NCI-H226 (cell line): ENCODE measurements at regions not wholly inside any gene's neighbourhood (a gene's known extent, or its start where the extent isn't known, plus 50 kb on each side); places are given as distances from the start of the nearest gene placed in this dataset.

Experiments used
- DNase-seq: peaks from one replicate; pipeline ENCODE4 v3.0.0-alpha.2; 2015

DNA sequence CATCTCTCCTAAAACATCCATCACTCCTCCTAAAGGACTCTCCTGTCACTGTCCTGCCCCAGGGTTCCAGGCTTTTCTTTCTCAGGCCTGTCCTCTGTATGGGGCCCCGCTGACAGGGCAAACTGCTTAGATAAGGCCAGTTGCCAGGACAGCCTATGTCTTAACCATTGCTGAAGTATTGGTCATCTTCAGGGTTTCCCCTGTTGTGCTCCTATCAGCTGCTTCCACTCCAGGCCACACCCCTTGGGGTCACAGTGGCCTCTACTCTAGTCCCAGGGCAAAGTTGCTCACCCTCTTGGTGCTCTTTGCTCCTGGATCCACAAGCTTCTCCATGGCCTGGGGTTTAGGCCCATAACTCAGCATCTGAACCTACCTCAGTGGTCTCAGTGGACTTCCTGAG is 138.0 kb upstream of the PJA1 start:
- no peak for DNase-seq

GRCh38 chrX:69299951-69300714 is 134.9 kb upstream of the PJA1 start:
- DNase-seq, result no peak

GRCh38 chrX:69299285-69299684 is 134.0 kb upstream of the PJA1 start:
- DNase-seq, result no peak

GRCh38 chrX:69298466-69299140 is 133.3 kb upstream of the PJA1 start:
- DNase-seq, result no peak

DNA sequence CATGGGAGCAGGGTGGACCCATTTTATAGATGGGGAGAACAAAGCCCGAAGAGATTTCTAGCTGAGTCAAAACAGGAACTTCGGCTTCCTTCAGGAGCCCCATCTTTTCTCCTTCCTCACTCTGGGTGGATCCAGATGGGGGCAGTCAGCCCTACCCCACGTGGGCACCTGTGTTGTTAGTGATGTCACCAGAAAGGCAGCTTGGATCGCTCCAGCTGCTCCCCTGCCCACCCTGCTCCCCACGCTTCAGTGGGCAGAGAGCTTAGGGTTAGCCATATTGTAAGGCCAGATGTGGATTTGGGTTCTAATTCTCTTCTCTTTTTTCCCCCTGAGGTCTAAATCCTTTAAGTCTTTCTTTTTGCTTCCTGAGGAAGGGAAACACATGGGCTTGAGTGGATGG is 132.3 kb upstream of the PJA1 start:
- no peak for DNase-seq

- no peak for DNase-seq
Observed at GRCh38 chrX:69293776-69294601, 128.7 kb upstream of the PJA1 start.

DNA sequence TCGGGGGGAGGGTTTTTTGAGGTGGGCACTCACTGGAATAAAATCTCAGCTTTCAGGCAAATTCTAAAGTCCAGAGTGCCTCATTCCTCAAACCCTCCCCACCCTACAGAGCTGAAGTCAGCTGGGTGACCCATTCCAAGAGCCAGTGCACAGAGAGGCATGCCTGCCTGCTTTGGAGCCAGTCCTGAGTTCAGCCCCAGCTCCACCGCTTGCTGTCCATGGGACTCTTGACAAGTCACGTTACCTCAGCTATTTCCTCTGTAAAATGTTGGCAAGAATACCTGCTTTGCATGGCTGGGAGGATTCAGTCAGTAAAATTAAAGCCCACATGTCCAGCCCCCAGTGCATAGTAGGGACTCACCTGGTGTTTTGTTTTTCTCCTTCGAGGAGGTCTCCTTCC is 125.9 kb upstream of the PJA1 start:
- no peak for DNase-seq

- DNase-seq, result no peak
Observed at GRCh38 chrX:69290292-69290691, 125.0 kb upstream of the PJA1 start.

DNA sequence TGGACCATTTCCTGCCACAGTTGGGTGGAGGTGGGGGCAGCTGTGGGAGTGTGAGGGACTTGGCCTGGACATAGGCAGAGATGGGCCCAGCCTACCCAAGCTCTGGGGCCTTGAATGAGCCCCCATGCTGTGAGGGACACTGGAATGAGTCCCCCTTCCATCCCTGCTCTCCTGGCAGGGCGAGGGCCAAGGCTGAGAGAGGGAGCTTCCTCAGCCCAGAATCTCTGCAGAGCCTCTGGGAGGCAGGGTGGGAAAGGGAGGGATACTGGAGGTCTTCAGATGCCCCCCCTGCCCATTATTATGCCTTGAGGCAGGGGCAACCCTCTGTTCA is 124.5 kb upstream of the PJA1 start:
- no peak for DNase-seq

DNA sequence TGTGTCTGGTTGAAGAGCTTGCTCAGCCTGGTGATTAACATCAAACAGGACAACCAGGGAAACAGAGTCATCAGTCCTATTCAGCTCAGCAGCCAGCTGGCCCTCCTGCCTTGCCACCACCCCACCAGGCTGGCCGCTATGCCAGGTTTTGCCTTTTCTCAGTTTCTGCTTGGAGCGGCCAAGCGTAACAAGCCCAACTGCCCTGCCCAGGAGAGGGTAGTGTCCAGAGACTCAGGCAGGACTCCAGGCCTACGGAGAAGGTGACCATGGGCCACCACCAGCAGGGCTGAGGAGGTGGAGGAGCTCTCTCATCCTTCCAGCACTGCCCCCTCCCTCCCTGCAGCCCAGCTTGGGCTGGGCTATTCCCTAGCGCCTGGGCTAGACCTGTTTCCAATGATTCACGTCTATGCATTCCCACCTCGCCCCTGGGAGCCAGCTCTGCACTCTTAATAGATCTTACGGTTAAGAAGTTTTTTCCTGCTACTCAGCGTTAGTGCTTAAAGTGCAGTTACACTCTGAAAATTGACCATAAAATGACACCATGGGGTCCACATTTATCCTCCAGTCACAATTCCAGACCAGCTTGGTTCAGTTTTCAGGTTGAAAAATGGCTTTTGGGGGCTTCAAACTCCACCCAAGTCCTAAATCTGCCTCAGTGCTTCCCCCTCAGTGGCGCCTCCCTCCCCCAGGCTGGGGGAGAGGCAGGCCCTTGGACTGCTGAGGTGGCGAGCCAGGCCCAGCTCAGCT is 124.0 kb upstream of the PJA1 start:
- DNase-seq, result no peak

DNA sequence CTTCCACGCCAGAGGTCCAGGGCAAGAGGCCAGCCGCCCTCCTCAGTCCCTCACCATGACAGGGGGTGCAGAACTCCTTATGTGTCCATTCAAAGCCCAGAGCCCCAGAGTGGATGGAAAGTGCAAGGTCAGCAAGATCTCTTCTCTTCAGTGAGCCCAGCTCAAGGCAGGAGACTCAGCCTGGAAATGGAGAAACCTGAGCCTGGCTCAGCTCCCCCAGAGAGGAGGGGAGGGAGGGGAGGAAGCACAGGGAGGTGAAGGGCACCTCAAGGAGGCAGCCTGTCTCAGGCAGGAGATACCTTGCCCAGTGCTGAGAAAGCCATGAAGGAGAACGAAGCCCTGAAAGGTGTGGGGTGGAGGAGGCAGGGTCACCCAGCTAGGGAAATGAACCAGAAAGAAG is 121.8 kb upstream of the PJA1 start:
- DNase-seq, result no peak

DNA sequence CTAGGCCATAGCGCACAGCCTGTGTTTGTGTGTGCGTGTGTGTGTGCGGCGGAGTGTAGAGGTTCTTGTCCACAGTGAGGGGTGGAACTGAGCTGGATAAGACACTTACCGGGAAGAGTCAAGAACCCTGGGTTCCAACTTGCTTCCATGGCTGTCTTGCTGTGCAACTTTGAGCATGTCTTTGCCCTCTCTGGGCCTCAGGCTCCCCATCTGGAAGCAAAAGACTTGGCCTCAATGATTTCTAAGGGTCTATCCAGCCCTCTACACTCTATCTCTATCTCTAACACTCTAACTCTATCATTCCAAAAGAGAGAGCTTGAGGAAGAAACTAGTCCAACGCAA is 121.3 kb upstream of the PJA1 start:
- DNase-seq, result no peak

- DNase-seq, result peak; percentile 2
Observed at GRCh38 chrX:69285881-69286564, 120.8 kb upstream of the PJA1 start.

GRCh38 chrX:69285401-69285877 is 120.2 kb upstream of the PJA1 start:
- peak; percentile 55 for DNase-seq

- DNase-seq, result no peak
Observed at GRCh38 chrX:69284491-69284890, 119.2 kb upstream of the PJA1 start.

- no peak for DNase-seq
Observed at GRCh38 chrX:69282893-69283690, 117.8 kb upstream of the PJA1 start.

DNA sequence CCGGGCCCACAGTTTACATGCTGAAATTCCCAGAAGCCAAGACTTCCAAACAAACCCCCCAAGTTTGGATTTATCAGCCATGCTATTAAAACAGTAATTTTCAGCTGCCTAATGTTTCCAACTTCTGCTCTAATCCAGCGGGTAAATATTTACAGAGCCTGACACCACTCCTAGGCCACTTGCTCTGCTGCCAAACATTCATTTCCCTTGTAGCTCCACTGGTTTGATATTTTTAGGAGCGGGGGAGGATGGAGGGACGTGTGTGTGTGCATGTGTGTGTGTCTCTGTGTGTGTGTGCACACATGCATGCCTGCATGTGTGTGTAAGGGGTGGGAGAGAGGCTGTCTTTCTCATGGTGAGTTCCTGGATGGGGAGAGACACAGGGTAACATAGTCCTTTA is 115.7 kb upstream of the PJA1 start:
- no peak for DNase-seq

GRCh38 chrX:69279234-69279633 is 114.0 kb upstream of the PJA1 start:
- no peak for DNase-seq

DNA sequence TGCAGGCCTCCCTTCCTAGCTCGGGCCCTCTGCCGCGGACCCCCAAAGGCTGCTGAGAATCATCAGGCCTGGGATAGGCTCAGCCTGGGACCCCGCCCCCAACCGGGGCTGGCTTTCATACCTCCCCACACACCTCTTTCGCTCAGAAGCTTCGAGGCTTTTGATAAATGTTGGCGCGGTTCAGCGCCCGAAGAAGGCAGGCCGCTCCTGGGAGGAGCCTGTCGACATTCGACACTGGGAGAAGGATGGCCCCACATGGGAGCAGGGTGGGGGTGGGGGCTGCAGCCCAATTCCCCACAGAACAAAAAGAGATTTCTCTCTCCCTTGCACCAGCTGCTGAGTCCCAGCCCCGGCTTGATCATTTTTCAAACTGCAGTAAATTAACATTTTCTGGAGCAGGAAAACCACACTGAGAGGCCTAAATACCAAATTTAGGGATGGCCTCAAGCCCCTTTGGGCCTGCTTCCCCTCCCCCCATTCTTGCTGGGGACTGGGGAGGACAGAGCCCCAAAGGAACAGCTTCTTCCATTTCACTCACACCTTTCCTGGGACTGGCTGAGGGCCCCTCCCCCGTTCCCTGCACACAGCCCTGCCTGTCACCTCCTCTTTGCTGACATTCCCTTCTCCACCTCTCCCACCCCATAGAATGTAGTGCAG is 112.9 kb upstream of the PJA1 start:
- no peak for DNase-seq

GRCh38 chrX:69277369-69277990 is 112.2 kb upstream of the PJA1 start:
- DNase-seq, result no peak

GRCh38 chrX:69268611-69269010 is 103.4 kb upstream of the PJA1 start:
- no peak for DNase-seq
